ENCODE measurements at regions not wholly inside any gene's neighbourhood (a gene's known extent, or its start where the extent isn't known, plus 50 kb on each side); places are given as distances from the start of the nearest gene placed in this dataset.
"Not testable (repeated sequence)": the region's sequence is repeated elsewhere in the genome, so short reads cannot be mapped to it uniquely, and the experiment has no call there.

GRCh38 chr14:30381861-30382480, 177.0 kb upstream of the G2E3 start:
- no peak for DNase-seq

GRCh38 chr14:30385925-30386324, 173.0 kb upstream of the G2E3 start:
- no peak for DNase-seq

- no peak for DNase-seq
Measured at GRCh38 chr14:30387871-30388270, 171.1 kb upstream of the G2E3 start.

GRCh38 chr14:30389134-30389876, 169.7 kb upstream of the G2E3 start:
- no peak for DNase-seq

- DNase-seq: no peak
Measured at GRCh38 chr14:30389877-30390385, 169.0 kb upstream of the G2E3 start.

GRCh38 chr14:30395065-30395464, 163.9 kb upstream of the G2E3 start:
- no peak for DNase-seq

- DNase-seq: no peak
Measured at GRCh38 chr14:30402846-30403245, 156.1 kb upstream of the G2E3 start.

GRCh38 chr14:30403791-30404190, 155.2 kb upstream of the G2E3 start:
- no peak for DNase-seq

- DNase-seq: not testable (repeated sequence)
Measured at GRCh38 chr14:30409508-30410015, 149.4 kb upstream of the G2E3 start.

- DNase-seq: no peak
Measured at GRCh38 chr14:30410986-30411385, 148.0 kb upstream of the G2E3 start.

- DNase-seq: not testable (repeated sequence)
Measured at GRCh38 chr14:30413184-30413583, 145.8 kb upstream of the G2E3 start.

GRCh38 chr14:30417121-30417520, 141.8 kb upstream of the G2E3 start:
- no peak for DNase-seq

GRCh38 chr14:30417999-30418398, 141.0 kb upstream of the G2E3 start:
- no peak for DNase-seq

- DNase-seq: no peak
Measured at GRCh38 chr14:30419037-30419436, 139.9 kb upstream of the G2E3 start.

GRCh38 chr14:30420515-30420914, 138.4 kb upstream of the G2E3 start:
- DNase-seq: no peak

- no peak for DNase-seq
Measured at GRCh38 chr14:30426463-30426862, 132.5 kb upstream of the G2E3 start.

GRCh38 chr14:30427401-30427800, 131.6 kb upstream of the G2E3 start:
- no peak for DNase-seq

- DNase-seq: no peak
Measured at GRCh38 chr14:30427846-30428245, 131.1 kb upstream of the G2E3 start.

- no peak for DNase-seq
Measured at GRCh38 chr14:30431552-30431951, 127.4 kb upstream of the G2E3 start.

- DNase-seq: no peak
Measured at GRCh38 chr14:30440961-30441360, 118.0 kb upstream of the G2E3 start.

- no peak for DNase-seq
Measured at GRCh38 chr14:30443368-30444007, 115.5 kb upstream of the G2E3 start.

GRCh38 chr14:30444451-30444850, 114.5 kb upstream of the G2E3 start:
- no peak for DNase-seq

GRCh38 chr14:30445011-30445793, 113.8 kb upstream of the G2E3 start:
- no peak for DNase-seq
